ENCODE measurements at regions not wholly inside any gene's neighbourhood (a gene's known extent, or its start where the extent isn't known, plus 50 kb on each side); places are given as distances from the start of the nearest gene placed in this dataset.

- TF ChIP-seq EZH2 (IDR thresholded peaks at IDR 0.05; ENCODE audit: low read length, missing control alignments) (no peak), CTCF (conservative IDR thresholded peaks at IDR 0.05 in 1 of 2, IDR thresholded peaks at IDR 0.05 in 1 of 2; ENCODE audit: low read depth in 1 of 2, low read length in 2 of 2) (no peak)
- H3K4me3 ChIP-seq (replicated peaks in 1 of 4; ENCODE audit: control extremely low read depth in 1 of 4, insufficient read depth in 1 of 4, low read depth in 3 of 4, low read length in 4 of 4): no peak overlapping the region
- H3K27me3 ChIP-seq (ENCODE audit: control insufficient read depth, insufficient read depth, low read length): no peaks in the 10 kb centered on the region
- no peak overlapping the region for H3K27ac ChIP-seq (ENCODE audit: insufficient read depth, low read length)
- H3K36me3 ChIP-seq (ENCODE audit: control insufficient read depth, insufficient read depth, low read length): no peaks in the 10 kb centered on the region
- no peaks in the 10 kb centered on the region for H4K20me1 ChIP-seq (ENCODE audit: control insufficient read depth, extremely low read depth, insufficient read depth, low read length)
- H3K4me1 ChIP-seq (ENCODE audit: control insufficient read depth, extremely low read depth, insufficient read depth, low read length): no peaks in the 10 kb centered on the region
- no peak overlapping the region for H3K4me2 ChIP-seq (ENCODE audit: extremely low read depth, insufficient read depth, low read length)
- DNase-seq (ENCODE audit: low read depth in 2 of 2): no peak
- no peak overlapping the region for H2AFZ ChIP-seq (ENCODE audit: low read length)
- no peak overlapping the region for H3K9ac ChIP-seq (ENCODE audit: insufficient read depth, low read length)
- no peaks in the 10 kb centered on the region for H3K79me2 ChIP-seq (ENCODE audit: control insufficient read depth, insufficient read depth, low read length)
- H3K9me3 ChIP-seq (ENCODE audit: control insufficient read depth, insufficient read depth, low read depth, low read length): no peaks in the 10 kb centered on the region
Observed at GRCh38 chr3:87478716-87479115, 202.3 kb upstream of the POU1F1 start.

DNA sequence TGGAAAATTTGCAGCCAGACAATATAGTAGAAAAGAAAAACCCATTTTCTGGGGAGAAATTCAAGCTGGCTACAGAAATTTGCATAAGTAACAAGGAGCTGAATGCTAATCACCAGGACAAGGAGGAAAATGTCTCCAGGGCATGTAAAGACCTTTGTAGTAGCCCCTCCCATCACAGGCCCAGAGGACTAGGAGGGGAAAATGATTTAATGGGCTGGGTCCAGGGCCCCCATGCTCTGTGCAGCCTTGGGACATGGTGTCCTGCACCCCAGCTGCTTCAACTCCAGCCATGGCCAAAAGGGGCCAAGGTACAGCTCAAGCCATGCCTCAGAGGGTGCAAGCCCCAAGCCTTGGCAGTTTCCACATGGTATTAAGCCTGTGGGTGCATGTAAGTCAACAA is 197.6 kb upstream of the POU1F1 start:
- H3K4me2 ChIP-seq (ENCODE audit: extremely low read depth, insufficient read depth, low read length): no peak overlapping the region
- no peak overlapping the region for H3K4me3 ChIP-seq (replicated peaks in 1 of 4; ENCODE audit: control extremely low read depth in 1 of 4, insufficient read depth in 1 of 4, low read depth in 3 of 4, low read length in 4 of 4)
- H3K4me1 ChIP-seq (ENCODE audit: control insufficient read depth, extremely low read depth, insufficient read depth, low read length): no peaks in the 10 kb centered on the region
- H3K9ac ChIP-seq (ENCODE audit: insufficient read depth, low read length): no peak overlapping the region
- no peak for DNase-seq (ENCODE audit: low read depth in 2 of 2)
- no peaks in the 10 kb centered on the region for H4K20me1 ChIP-seq (ENCODE audit: control insufficient read depth, extremely low read depth, insufficient read depth, low read length)
- no peak overlapping the region for H3K27ac ChIP-seq (ENCODE audit: insufficient read depth, low read length)
- TF ChIP-seq EZH2 (IDR thresholded peaks at IDR 0.05; ENCODE audit: low read length, missing control alignments) (no peak), CTCF (conservative IDR thresholded peaks at IDR 0.05 in 1 of 2, IDR thresholded peaks at IDR 0.05 in 1 of 2; ENCODE audit: low read depth in 1 of 2, low read length in 2 of 2) (no peak)
- no peaks in the 10 kb centered on the region for H3K36me3 ChIP-seq (ENCODE audit: control insufficient read depth, insufficient read depth, low read length)
- no peaks in the 10 kb centered on the region for H3K27me3 ChIP-seq (ENCODE audit: control insufficient read depth, insufficient read depth, low read length)
- H2AFZ ChIP-seq (ENCODE audit: low read length): no peak overlapping the region
- no peaks in the 10 kb centered on the region for H3K9me3 ChIP-seq (ENCODE audit: control insufficient read depth, insufficient read depth, low read depth, low read length)
- no peaks in the 10 kb centered on the region for H3K79me2 ChIP-seq (ENCODE audit: control insufficient read depth, insufficient read depth, low read length)

- TF ChIP-seq CTCF (conservative IDR thresholded peaks at IDR 0.05 in 1 of 2, IDR thresholded peaks at IDR 0.05 in 1 of 2; ENCODE audit: low read depth in 1 of 2, low read length in 2 of 2) (no peak), EZH2 (IDR thresholded peaks at IDR 0.05; ENCODE audit: low read length, missing control alignments) (no peak)
- no peaks in the 10 kb centered on the region for H3K27me3 ChIP-seq (ENCODE audit: control insufficient read depth, insufficient read depth, low read length)
- H3K79me2 ChIP-seq (ENCODE audit: control insufficient read depth, insufficient read depth, low read length): no peaks in the 10 kb centered on the region
- H3K27ac ChIP-seq (ENCODE audit: insufficient read depth, low read length): no peak overlapping the region
- no peaks in the 10 kb centered on the region for H3K36me3 ChIP-seq (ENCODE audit: control insufficient read depth, insufficient read depth, low read length)
- no peaks in the 10 kb centered on the region for H3K4me1 ChIP-seq (ENCODE audit: control insufficient read depth, extremely low read depth, insufficient read depth, low read length)
- H3K9ac ChIP-seq (ENCODE audit: insufficient read depth, low read length): no peak overlapping the region
- H2AFZ ChIP-seq (ENCODE audit: low read length): no peak overlapping the region
- H4K20me1 ChIP-seq (ENCODE audit: control insufficient read depth, extremely low read depth, insufficient read depth, low read length): no peaks in the 10 kb centered on the region
- H3K4me2 ChIP-seq (ENCODE audit: extremely low read depth, insufficient read depth, low read length): no peak overlapping the region
- no peaks in the 10 kb centered on the region for H3K9me3 ChIP-seq (ENCODE audit: control insufficient read depth, insufficient read depth, low read depth, low read length)
- DNase-seq (ENCODE audit: low read depth in 2 of 2): peak in 1 of 2 donors; percentile 61
- H3K4me3 ChIP-seq (replicated peaks in 1 of 4; ENCODE audit: control extremely low read depth in 1 of 4, insufficient read depth in 1 of 4, low read depth in 3 of 4, low read length in 4 of 4): no peak overlapping the region
Observed at GRCh38 chr3:87468938-87469337, 192.6 kb upstream of the POU1F1 start.

Measured in fibroblast of lung (primary cell).